Neural progenitor cell (in vitro differentiated cells): ENCODE measurements at regions not wholly inside any gene's neighbourhood (a gene's known extent, or its start where the extent isn't known, plus 50 kb on each side); places are given as distances from the start of the nearest gene placed in this dataset.

Experiments
- EZH2 ChIP-seq: fragments of 200-600 bp; sonication (generic); IDR thresholded peaks from 2 replicates; pipeline ENCODE4 v1.6.1; 2017; ENCODE audit warnings: antibody characterized with exemption, mild to moderate bottlenecking, moderate library complexity
- TF ChIP-seq, protein P1 (sequence below): fragments of 200-600 bp; sonication (generic); IDR thresholded peaks from 2 replicates; pipeline ENCODE4 v1.5.1; 2017; ENCODE audit warnings: antibody characterized with exemption, mild to moderate bottlenecking

DNA sequence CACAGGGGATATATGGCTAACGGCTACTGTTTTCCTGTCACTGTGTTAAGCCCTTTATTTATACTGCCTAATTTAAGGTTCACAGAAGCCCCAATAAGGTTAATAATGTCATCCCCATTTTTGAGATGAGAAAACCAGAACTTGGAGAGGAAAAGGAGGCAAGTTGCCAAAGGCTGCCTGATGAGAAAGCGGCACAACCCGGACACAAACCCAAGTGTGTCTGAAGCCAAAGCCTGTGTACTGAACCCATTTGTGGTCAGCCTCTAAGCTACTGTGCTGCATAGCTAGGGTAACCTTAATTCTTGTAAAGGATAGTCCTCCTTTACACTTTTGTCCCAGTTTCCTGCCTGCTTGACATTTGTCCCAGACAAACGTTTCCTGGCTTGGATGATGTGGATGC, 954.7 kb upstream of the FANCL start:
- TF ChIP-seq, protein P1, sequence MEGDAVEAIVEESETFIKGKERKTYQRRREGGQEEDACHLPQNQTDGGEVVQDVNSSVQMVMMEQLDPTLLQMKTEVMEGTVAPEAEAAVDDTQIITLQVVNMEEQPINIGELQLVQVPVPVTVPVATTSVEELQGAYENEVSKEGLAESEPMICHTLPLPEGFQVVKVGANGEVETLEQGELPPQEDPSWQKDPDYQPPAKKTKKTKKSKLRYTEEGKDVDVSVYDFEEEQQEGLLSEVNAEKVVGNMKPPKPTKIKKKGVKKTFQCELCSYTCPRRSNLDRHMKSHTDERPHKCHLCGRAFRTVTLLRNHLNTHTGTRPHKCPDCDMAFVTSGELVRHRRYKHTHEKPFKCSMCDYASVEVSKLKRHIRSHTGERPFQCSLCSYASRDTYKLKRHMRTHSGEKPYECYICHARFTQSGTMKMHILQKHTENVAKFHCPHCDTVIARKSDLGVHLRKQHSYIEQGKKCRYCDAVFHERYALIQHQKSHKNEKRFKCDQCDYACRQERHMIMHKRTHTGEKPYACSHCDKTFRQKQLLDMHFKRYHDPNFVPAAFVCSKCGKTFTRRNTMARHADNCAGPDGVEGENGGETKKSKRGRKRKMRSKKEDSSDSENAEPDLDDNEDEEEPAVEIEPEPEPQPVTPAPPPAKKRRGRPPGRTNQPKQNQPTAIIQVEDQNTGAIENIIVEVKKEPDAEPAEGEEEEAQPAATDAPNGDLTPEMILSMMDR, result no peak
- TF ChIP-seq EZH2, result no peak
